ENCODE measurements at regions not wholly inside any gene's neighbourhood (a gene's known extent, or its start where the extent isn't known, plus 50 kb on each side); places are given as distances from the start of the nearest gene placed in this dataset.
"Not testable (repeated sequence)": the region's sequence is repeated elsewhere in the genome, so short reads cannot be mapped to it uniquely, and the experiment has no call there.

GRCh38 chr16:33966855-33967254 is 507.4 kb downstream of the TP53TG3F start:
- TF ChIP-seq CTCF (conservative IDR thresholded peaks at IDR 0.05; ENCODE audit: low read length); EZH2phosphoT487 (IDR thresholded peaks at IDR 0.05; ENCODE audit: borderline replicate concordance, low read depth, low read length): not testable (repeated sequence)

Measured in OCI-LY7 (cell line).